ENCODE measurements at regions not wholly inside any gene's neighbourhood (a gene's known extent, or its start where the extent isn't known, plus 50 kb on each side); places are given as distances from the start of the nearest gene placed in this dataset.

DNA sequence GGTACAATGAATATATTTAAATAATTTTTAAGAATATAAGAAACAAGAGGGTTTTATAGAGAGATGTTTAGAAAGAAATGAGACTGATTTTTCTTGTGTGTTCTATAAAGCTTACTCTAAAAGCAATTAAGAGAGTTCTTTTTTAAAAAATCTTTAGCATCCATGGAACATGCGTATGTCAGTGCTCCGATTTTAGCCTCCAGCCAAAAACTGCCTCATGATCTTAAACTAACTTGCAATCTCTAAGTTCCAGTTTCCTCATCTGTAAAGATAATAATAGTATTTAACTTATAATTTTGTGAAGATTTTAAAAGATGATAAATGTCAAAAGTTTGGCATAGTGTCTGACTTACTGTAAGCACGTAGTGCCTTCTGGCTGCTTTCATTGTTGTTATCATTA, 448.7 kb downstream of the EPHA4 start:
- Histone ChIP-seq H3K27me3 (ENCODE audit: control insufficient read depth, insufficient read depth, low read length) (no peaks in the 10 kb centered on the region), H3K4me1 (ENCODE audit: control insufficient read depth, insufficient read depth, low read length) (no peaks in the 10 kb centered on the region), H3K9me3 (ENCODE audit: control insufficient read depth, insufficient read depth, low read length) (peaks cover 7% of the 10 kb centered on the region), H3K4me3 (ENCODE audit: low read depth, low read length) (no peak overlapping the region), H3K9ac (ENCODE audit: low read depth, low read length) (no peak overlapping the region), H3K36me3 (ENCODE audit: control insufficient read depth, insufficient read depth, low read length) (no peaks in the 10 kb centered on the region)

DNA sequence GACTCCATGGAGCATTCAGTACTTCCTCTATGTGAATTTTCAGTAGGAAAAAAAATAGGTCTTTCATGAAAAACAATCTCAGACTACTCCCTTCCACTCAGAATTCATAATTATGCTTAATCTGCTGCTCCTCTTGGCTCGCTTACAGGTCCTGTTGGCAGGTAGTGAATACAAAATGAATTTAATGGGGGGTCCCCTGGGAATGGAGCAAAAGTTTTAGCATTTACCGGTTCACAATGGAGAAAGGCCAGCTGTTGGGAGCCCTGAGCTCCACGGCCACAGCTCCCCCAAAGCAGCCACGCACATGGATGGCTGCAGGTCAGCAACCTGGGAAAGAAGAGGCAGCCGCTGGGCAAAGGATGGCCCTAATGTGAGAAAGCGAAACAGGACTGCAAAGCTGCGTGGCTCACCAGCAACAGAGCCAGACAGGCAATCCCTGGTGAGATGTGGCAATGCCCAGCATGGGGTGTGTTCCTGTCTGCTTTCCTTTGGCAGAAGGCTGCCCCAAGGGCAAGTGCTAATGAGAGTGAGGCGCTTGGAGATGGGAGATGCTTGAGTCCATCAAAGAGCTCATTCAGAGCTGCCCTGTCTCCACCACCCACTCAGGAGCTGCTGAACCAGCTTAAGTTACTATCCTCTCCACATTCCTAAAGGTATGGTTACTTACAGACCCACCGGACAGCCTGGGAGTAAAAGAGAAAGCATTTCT, 447.4 kb downstream of the EPHA4 start:
- H3K27me3 ChIP-seq (ENCODE audit: control insufficient read depth, insufficient read depth, low read length), result no peaks in the 10 kb centered on the region
- H3K4me1 ChIP-seq (ENCODE audit: control insufficient read depth, insufficient read depth, low read length), result no peaks in the 10 kb centered on the region
- no peaks in the 10 kb centered on the region for H3K36me3 ChIP-seq (ENCODE audit: control insufficient read depth, insufficient read depth, low read length)
- no peak overlapping the region for H3K9ac ChIP-seq (ENCODE audit: low read depth, low read length)
- peaks cover 7% of the 10 kb centered on the region for H3K9me3 ChIP-seq (ENCODE audit: control insufficient read depth, insufficient read depth, low read length)
- H3K4me3 ChIP-seq (ENCODE audit: low read depth, low read length), result no peak overlapping the region

DNA sequence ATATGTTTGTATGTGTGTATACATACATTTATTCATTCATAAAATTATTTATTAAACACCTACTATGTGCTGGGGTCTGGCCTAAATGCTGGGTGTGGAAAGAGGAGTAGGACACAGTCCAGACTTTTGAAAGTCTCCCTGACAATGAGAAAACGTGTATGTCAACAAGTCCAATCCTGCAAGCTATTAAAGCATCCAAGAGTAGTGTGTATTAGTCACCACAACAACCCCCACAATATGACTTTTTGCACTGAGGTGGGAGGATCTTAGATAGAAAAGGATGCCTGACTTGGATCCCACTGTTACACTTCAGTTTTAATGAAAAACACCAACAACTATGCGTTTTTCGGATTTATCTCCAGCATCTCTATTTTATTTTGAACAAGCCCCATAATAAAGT, 446.4 kb downstream of the EPHA4 start:
- Histone ChIP-seq H3K9ac (ENCODE audit: low read depth, low read length) (no peak overlapping the region), H3K36me3 (ENCODE audit: control insufficient read depth, insufficient read depth, low read length) (no peaks in the 10 kb centered on the region), H3K9me3 (ENCODE audit: control insufficient read depth, insufficient read depth, low read length) (peaks cover 7% of the 10 kb centered on the region), H3K27me3 (ENCODE audit: control insufficient read depth, insufficient read depth, low read length) (no peaks in the 10 kb centered on the region), H3K4me3 (ENCODE audit: low read depth, low read length) (no peak overlapping the region), H3K4me1 (ENCODE audit: control insufficient read depth, insufficient read depth, low read length) (no peaks in the 10 kb centered on the region)

DNA sequence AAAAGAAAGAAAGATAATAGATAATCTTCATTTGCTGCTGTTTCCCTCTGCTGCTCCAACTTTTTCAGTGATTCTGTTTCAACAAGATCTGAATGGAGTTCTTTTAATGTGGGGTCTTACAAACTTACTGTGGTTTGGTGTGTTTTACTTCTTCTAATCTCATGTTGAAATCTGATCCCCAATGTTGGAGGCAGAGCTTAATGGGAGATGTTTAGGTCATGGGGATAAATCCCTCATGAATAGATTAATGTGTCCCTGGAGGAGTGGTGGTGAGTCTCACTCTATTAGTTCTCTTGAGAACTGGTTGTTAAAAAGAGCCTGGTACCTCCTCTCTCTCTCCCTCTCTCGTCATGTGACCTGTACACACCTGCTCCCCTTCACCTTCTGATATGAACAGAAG, 442.4 kb downstream of the EPHA4 start:
- Histone ChIP-seq H3K27me3 (ENCODE audit: control insufficient read depth, insufficient read depth, low read length) (no peaks in the 10 kb centered on the region), H3K36me3 (ENCODE audit: control insufficient read depth, insufficient read depth, low read length) (no peaks in the 10 kb centered on the region), H3K4me1 (ENCODE audit: control insufficient read depth, insufficient read depth, low read length) (no peaks in the 10 kb centered on the region), H3K9ac (ENCODE audit: low read depth, low read length) (no peak overlapping the region), H3K9me3 (ENCODE audit: control insufficient read depth, insufficient read depth, low read length) (peaks cover 7% of the 10 kb centered on the region), H3K4me3 (ENCODE audit: low read depth, low read length) (no peak overlapping the region)

DNA sequence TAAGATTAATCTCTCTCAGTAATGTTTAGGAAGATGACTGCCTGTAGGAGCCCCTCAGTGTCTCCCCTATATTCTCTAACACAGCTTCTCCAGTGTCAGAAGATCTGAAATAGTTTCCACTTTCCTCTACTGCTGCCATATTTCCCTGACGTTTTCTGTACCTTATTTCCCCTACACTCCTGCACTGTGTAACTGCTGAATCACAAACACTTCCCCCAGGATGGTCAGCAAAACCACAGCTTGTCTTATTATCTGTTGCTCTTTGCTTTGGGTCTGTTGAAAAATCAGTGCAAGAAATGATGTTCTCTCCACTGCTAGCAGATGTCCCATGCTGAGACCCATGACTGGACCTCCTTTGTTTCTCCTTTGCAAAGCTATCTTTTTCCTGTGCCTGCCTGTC, 441.7 kb downstream of the EPHA4 start:
- H3K27me3 ChIP-seq (ENCODE audit: control insufficient read depth, insufficient read depth, low read length), result no peaks in the 10 kb centered on the region
- H3K36me3 ChIP-seq (ENCODE audit: control insufficient read depth, insufficient read depth, low read length), result no peaks in the 10 kb centered on the region
- no peak overlapping the region for H3K4me3 ChIP-seq (ENCODE audit: low read depth, low read length)
- H3K4me1 ChIP-seq (ENCODE audit: control insufficient read depth, insufficient read depth, low read length), result no peaks in the 10 kb centered on the region
- H3K9ac ChIP-seq (ENCODE audit: low read depth, low read length), result no peak overlapping the region
- peaks cover 7% of the 10 kb centered on the region for H3K9me3 ChIP-seq (ENCODE audit: control insufficient read depth, insufficient read depth, low read length)

DNA sequence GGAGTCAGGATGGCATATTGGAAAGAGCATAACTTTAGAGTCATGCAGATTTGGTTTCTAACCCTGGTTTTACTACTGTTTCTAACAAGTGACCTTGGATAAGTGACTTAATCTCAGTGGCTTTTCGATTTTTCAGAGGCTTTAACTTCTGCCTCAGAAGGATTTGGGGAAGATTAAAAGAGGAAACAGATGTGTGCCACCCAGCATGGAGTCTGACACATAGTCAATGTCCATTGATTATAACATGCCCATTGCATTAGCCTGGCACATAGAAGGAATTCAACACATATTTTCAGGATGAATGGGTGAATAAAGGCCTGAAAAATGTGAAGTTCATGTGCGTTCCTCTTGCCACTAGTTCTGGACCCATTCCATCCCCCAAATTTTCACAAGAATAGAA, 438.2 kb downstream of the EPHA4 start:
- H3K4me3 ChIP-seq (ENCODE audit: low read depth, low read length), result no peak overlapping the region

DNA sequence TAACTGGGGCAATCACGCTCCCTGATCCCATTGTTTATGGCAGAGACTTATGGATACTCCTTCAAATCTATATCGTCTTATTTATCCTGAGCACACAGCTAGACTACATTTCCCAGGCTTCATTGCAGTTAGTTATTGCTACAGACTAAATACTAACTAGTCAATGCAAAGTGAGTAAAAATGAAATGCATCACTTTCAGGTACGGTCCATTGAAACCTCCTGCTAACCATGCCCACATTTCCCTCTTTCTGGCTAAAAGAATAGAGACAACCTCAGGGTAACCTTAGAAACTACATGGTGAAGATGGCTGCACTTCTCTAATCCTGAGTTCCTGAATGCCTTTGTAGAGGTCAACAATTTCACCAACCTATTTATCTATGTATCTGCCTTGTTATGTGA, 437.4 kb downstream of the EPHA4 start:
- H3K9me3 ChIP-seq (ENCODE audit: control insufficient read depth, insufficient read depth, low read length), result no peaks in the 10 kb centered on the region
- H3K4me1 ChIP-seq (ENCODE audit: control insufficient read depth, insufficient read depth, low read length), result no peaks in the 10 kb centered on the region
- H3K27me3 ChIP-seq (ENCODE audit: control insufficient read depth, insufficient read depth, low read length), result no peaks in the 10 kb centered on the region
- no peak overlapping the region for H3K9ac ChIP-seq (ENCODE audit: low read depth, low read length)
- no peaks in the 10 kb centered on the region for H3K36me3 ChIP-seq (ENCODE audit: control insufficient read depth, insufficient read depth, low read length)
- no peak overlapping the region for H3K4me3 ChIP-seq (ENCODE audit: low read depth, low read length)

More for the DNA sequence above, 438.2 kb downstream of the EPHA4 start:
- H3K4me1 ChIP-seq (ENCODE audit: control insufficient read depth, insufficient read depth, low read length), result no peaks in the 10 kb centered on the region
- no peaks in the 10 kb centered on the region for H3K9me3 ChIP-seq (ENCODE audit: control insufficient read depth, insufficient read depth, low read length)
- no peaks in the 10 kb centered on the region for H3K36me3 ChIP-seq (ENCODE audit: control insufficient read depth, insufficient read depth, low read length)
- H3K9ac ChIP-seq (ENCODE audit: low read depth, low read length), result no peak overlapping the region
- no peaks in the 10 kb centered on the region for H3K27me3 ChIP-seq (ENCODE audit: control insufficient read depth, insufficient read depth, low read length)

DNA sequence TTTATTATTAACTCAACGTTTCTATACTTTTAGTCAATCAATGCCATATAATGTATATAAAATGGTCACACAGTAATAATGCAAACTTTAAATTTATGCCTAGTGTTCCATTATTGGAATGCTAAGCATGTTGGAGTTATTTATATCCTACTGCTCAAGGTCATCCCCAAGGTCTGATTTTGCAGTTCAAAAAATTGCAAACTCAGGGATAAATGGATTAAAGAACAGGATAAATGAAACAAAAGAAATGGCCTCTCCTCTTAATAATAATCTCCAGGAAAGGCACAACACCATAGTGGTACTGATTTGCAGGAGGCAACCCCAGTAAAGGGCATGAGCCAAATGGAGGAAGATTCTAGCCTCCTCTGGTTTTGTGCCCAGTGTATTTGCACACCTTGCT, 436.4 kb downstream of the EPHA4 start:
- no peak overlapping the region for H3K4me3 ChIP-seq (ENCODE audit: low read depth, low read length)
- H3K9ac ChIP-seq (ENCODE audit: low read depth, low read length), result no peak overlapping the region
- no peaks in the 10 kb centered on the region for H3K36me3 ChIP-seq (ENCODE audit: control insufficient read depth, insufficient read depth, low read length)
- H3K27me3 ChIP-seq (ENCODE audit: control insufficient read depth, insufficient read depth, low read length), result no peaks in the 10 kb centered on the region
- no peaks in the 10 kb centered on the region for H3K9me3 ChIP-seq (ENCODE audit: control insufficient read depth, insufficient read depth, low read length)
- no peaks in the 10 kb centered on the region for H3K4me1 ChIP-seq (ENCODE audit: control insufficient read depth, insufficient read depth, low read length)

DNA sequence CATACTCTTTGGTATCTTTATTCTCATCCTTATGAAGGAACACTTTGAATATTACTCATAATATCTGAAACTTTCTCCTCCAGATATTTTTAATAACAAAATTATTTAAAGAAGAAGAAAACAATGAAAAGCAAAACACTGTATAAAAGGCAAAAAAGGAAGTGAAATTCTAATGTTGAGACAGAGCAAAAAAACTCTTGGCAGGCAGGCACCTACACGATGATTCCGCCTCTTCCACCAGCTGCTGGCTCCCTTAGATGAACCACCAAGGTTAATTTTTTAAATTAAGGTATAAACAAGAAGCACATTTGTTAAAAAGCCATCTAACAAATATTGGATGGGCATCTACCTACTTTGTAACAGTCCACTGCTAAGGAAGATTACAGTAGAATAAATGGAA, 434.7 kb downstream of the EPHA4 start:
- H3K4me3 ChIP-seq (ENCODE audit: low read depth, low read length), result no peak overlapping the region
- H3K36me3 ChIP-seq (ENCODE audit: control insufficient read depth, insufficient read depth, low read length), result no peaks in the 10 kb centered on the region
- H3K9ac ChIP-seq (ENCODE audit: low read depth, low read length), result no peak overlapping the region
- no peaks in the 10 kb centered on the region for H3K27me3 ChIP-seq (ENCODE audit: control insufficient read depth, insufficient read depth, low read length)
- no peaks in the 10 kb centered on the region for H3K9me3 ChIP-seq (ENCODE audit: control insufficient read depth, insufficient read depth, low read length)
- no peaks in the 10 kb centered on the region for H3K4me1 ChIP-seq (ENCODE audit: control insufficient read depth, insufficient read depth, low read length)

DNA sequence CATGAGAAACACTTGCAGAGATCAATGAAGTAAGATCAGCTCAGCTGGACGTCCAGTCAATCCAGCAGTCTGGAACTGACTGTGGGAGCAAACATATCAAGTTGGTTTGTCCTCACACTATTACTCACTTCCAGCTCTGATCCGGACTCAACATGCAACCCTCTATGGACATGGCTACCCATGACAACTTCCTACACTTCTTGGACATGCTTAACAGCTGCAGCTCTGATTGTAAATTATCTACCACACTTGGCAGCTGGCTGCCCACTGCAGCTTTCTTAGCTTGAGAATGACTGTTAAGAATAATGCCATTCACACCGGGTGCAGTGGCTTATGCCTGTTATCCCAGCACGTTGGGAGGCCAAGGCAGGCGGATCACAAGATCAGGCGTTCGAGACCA, 429.8 kb downstream of the EPHA4 start:
- Histone ChIP-seq H3K4me1 (ENCODE audit: control insufficient read depth, insufficient read depth, low read length) (no peaks in the 10 kb centered on the region), H3K27me3 (ENCODE audit: control insufficient read depth, insufficient read depth, low read length) (no peaks in the 10 kb centered on the region), H3K4me3 (ENCODE audit: low read depth, low read length) (no peak overlapping the region), H3K36me3 (ENCODE audit: control insufficient read depth, insufficient read depth, low read length) (no peaks in the 10 kb centered on the region), H3K9me3 (ENCODE audit: control insufficient read depth, insufficient read depth, low read length) (no peaks in the 10 kb centered on the region), H3K9ac (ENCODE audit: low read depth, low read length) (no peak overlapping the region)

DNA sequence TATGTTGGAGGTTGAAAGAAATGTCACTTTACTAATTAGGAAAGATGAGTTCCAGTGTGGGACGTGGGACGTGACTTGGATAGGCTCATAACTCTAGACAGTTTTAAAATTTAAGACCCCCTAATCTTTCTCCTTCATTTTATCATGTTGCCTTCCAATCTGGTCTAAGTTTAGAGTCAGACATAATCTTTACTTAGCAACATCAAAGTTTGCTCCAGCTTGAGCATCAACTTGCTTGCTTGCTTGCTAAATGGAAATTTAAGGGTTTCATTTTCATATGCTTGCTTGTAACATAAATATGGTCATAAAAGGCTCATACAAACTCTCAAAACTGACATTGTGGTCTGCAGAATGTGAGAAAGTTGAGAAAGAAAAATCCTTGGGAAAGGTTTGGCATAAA, 428.9 kb downstream of the EPHA4 start:
- Histone ChIP-seq H3K27me3 (ENCODE audit: control insufficient read depth, insufficient read depth, low read length) (no peaks in the 10 kb centered on the region), H3K4me1 (ENCODE audit: control insufficient read depth, insufficient read depth, low read length) (no peaks in the 10 kb centered on the region), H3K9ac (ENCODE audit: low read depth, low read length) (no peak overlapping the region), H3K4me3 (ENCODE audit: low read depth, low read length) (no peak overlapping the region), H3K36me3 (ENCODE audit: control insufficient read depth, insufficient read depth, low read length) (no peaks in the 10 kb centered on the region), H3K9me3 (ENCODE audit: control insufficient read depth, insufficient read depth, low read length) (no peaks in the 10 kb centered on the region)

DNA sequence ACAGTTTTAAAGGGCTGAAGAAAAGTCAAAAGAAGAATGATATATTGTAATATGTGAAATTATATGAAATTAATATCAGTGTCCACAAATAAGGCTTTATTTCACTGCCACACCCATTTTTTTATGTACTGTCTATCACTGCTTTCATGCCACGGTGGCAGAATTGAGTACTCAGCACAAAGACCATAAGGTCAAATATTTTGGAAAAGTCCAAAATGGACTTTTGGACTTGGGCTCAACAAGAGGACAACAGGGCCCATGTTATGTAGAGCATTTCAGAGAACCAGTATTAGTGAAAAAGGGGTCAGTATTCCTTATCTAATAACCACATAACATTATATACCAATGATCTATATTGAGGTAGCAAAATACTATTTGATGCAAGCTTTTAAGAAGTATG, 427.2 kb downstream of the EPHA4 start:
- H3K36me3 ChIP-seq (ENCODE audit: control insufficient read depth, insufficient read depth, low read length), result no peaks in the 10 kb centered on the region
- no peak overlapping the region for H3K4me3 ChIP-seq (ENCODE audit: low read depth, low read length)

More for the DNA sequence above, 427.2 kb downstream of the EPHA4 start:
- H3K9ac ChIP-seq (ENCODE audit: low read depth, low read length), result no peak overlapping the region
- H3K9me3 ChIP-seq (ENCODE audit: control insufficient read depth, insufficient read depth, low read length), result no peaks in the 10 kb centered on the region
- no peaks in the 10 kb centered on the region for H3K4me1 ChIP-seq (ENCODE audit: control insufficient read depth, insufficient read depth, low read length)
- H3K27me3 ChIP-seq (ENCODE audit: control insufficient read depth, insufficient read depth, low read length), result no peaks in the 10 kb centered on the region
